Pancreas (tissue), 10 donors: ENCODE measurements at regions not wholly inside any gene's neighbourhood (a gene's known extent, or its start where the extent isn't known, plus 50 kb on each side); places are given as distances from the start of the nearest gene placed in this dataset.

Source experiments
- ATAC-seq, 4 donors: fragments of 200-7000 bp; cut with Tn5 transposase; one replicate each; pipeline versions ENCODE4 v1.8.0 to v1.9.1; 2020; ENCODE audit warnings: mild to moderate bottlenecking in 4 of 4, moderate library complexity in 4 of 4
- DNase-seq, 6 donors: peaks; one replicate each; pipeline ENCODE4 v3.0.0-alpha.2; 2020
- FAIRE-seq: peaks from 2 replicates; lab custom pipeline; 2012; peaks lifted over from hg19 to GRCh38; lab: Jason Lieb, UNC
- H3K27ac ChIP-seq, 4 donors: fragments of 200-600 bp; sonication (generic); 1 replicate in 3 of 4; 2 replicates in 1 of 4; pipeline versions ENCODE4 v1.5.0 to v1.8.0; 2020
- H3K27me3 ChIP-seq, 4 donors: fragments of 200-600 bp; one replicate each; pipeline ENCODE4 v1.8.0; 2021
- H3K36me3 ChIP-seq, 3 donors: fragments of 200-600 bp; sonication (generic) in 1 of 3; one replicate each; pipeline versions ENCODE4 v1.5.0 to v1.8.0; 2020 to 2021
- H3K4me1 ChIP-seq, 3 donors: fragments of 200-600 bp; one replicate each; pipeline ENCODE4 v1.8.0; 2021
- H3K4me3 ChIP-seq, 4 donors: fragments of 200-600 bp; sonication (generic) in 2 of 4; one replicate each; pipeline versions ENCODE4 v1.5.0 to v1.8.0; 2020 to 2021
- H3K9me3 ChIP-seq, 4 donors: fragments of 200-600 bp; one replicate each; pipeline ENCODE4 v1.8.0; 2021
- WGBS, 2 donors: extraction: QIAGEN DNeasy Blood & Tissue Kit; methylation state at CpG; one replicate each; pipeline ENCODE4 v1.1.7; 2013; 5-methylcytosine and 5-hydroxymethylcytosine counted together
- intact Hi-C, 3 donors: fragments of 100-400 bp; cut with DNase I; formaldehyde crosslinking; loops; one replicate each; pipeline versions ENCODE4 v1.11.1 to v1.14.2; 2022
- TF ChIP-seq, protein P1 (sequence below), 4 donors: fragments of 200-600 bp; sonication (generic) in 3 of 4; IDR thresholded peaks; one replicate each; pipeline versions ENCODE4 v1.5.0 to v1.8.0; 2021; ENCODE audit warnings: antibody characterized with exemption in 4 of 4
- donor health status: healthy with polysubstance abuse.
- donor health status: DM: no; HTN: no; CAD: no; lungs with moderate emphysema.
- donor health status: DM: no; HTN: no; CAD: no.
- donor health status: control.
- donor health status: control.
- donor health status: Bipolar disorder and iron deficiency.
- donor health status: DM: yes; HTN: yes; CAD: no.
- donor health status: DM: no; HTN: no; CAD: no.
- donor health status: DM: no; HTN: no; CAD: no.
- donor health status: DM: yes; HTN: yes; CAD: no.

DNA sequence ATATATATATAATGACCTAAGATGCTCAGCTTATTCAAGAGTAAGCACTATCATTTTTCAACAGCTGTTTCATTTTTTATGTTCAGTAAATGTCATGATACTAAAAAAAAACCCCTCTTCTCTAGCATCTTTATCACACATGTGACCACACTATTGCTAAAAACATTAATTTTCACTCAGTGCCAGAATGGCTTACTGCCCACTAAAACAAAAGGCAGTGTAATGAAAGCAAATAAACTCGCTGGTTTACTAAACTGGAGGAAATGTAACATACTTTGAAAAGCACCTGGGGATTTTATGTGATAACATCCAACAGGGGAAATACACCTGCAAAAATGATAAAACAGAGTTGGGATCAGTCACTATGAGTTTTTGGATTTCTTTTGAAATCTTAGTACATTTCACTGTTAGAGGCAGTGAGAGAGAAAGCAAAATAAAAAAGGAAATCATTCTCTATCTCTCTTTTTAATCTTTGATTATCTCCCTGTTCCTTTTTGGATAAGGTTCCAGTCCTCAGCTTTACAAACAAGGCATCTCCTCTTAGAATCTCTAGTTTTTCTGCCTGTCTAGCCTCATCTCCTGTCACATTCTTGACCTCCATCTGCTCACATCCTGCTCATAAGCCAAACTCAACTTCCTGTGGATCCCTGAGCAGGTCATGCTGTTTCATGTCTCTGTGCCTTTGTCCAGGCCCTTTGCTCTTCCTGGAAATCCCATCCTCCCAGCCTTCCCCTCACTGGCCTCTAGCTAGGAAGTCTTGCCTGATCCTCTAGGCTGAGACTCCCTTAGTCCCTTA lies 338.0 kb downstream of the MAN2A1 start:
- no peak overlapping the region for H3K4me3 ChIP-seq

DNA sequence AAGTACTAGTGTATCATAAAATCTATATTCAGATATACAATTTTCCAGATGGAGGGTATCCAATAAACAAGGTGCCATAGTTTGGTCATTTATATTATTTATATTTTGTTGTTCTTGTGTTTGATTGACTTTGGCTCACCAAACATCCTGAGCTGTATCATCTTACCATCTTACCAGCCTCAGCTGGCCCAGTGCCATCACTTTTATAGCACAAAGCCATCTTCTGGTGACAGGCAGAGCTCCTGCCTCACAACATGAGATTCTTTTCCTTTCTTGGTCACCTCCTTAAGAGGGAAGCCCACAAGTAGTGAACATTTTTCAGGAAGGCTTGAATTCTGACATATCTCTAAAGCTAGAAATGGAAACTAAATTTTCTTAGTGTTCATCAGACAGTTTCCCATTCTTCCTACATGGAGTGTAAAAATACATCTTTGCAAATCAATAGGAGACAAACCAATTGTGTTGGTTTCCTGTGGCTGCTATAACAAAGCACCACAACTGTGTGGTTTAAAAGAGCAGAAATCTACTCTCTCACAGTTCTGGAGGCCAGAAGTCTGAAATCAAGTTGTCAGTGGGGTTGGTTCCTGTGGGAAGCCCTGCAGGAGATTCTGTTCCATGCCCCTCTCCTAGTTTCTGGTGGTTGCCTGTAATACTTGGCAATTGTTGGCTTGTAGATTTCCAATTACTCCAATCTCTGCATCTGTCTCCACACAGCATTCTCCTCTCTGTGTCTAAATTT lies 341.8 kb downstream of the MAN2A1 start:
- Histone ChIP-seq H3K9me3 (no peaks in the 10 kb centered on the region), H3K27ac (no peak overlapping the region), H3K4me1 (no peaks in the 10 kb centered on the region), H3K27me3 (no peaks in the 10 kb centered on the region), H3K4me3 (no peak overlapping the region), H3K36me3 (no peaks in the 10 kb centered on the region)
- DNase-seq, result no peak
- FAIRE-seq, result no peak
- intact Hi-C loops, result no loop called here
- ATAC-seq, result no peak
- TF ChIP-seq, protein P1, sequence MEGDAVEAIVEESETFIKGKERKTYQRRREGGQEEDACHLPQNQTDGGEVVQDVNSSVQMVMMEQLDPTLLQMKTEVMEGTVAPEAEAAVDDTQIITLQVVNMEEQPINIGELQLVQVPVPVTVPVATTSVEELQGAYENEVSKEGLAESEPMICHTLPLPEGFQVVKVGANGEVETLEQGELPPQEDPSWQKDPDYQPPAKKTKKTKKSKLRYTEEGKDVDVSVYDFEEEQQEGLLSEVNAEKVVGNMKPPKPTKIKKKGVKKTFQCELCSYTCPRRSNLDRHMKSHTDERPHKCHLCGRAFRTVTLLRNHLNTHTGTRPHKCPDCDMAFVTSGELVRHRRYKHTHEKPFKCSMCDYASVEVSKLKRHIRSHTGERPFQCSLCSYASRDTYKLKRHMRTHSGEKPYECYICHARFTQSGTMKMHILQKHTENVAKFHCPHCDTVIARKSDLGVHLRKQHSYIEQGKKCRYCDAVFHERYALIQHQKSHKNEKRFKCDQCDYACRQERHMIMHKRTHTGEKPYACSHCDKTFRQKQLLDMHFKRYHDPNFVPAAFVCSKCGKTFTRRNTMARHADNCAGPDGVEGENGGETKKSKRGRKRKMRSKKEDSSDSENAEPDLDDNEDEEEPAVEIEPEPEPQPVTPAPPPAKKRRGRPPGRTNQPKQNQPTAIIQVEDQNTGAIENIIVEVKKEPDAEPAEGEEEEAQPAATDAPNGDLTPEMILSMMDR (IDR thresholded peaks at IDR 0.05), result no peak

More for the DNA sequence above, 338.0 kb downstream of the MAN2A1 start:
- Histone ChIP-seq H3K36me3 (no peaks in the 10 kb centered on the region), H3K27ac (no peak overlapping the region), H3K4me1 (no peaks in the 10 kb centered on the region), H3K9me3 (no peaks in the 10 kb centered on the region), H3K27me3 (no peaks in the 10 kb centered on the region)
- no peak for FAIRE-seq
- DNase-seq, result no peak
- 8 to 20% methylated on average over 1 of the region's 1 CpG for WGBS, 2 donors
- intact Hi-C loops, result no loop called here
- TF ChIP-seq, protein P1 (IDR thresholded peaks at IDR 0.05), result no peak
- no peak for ATAC-seq

DNA sequence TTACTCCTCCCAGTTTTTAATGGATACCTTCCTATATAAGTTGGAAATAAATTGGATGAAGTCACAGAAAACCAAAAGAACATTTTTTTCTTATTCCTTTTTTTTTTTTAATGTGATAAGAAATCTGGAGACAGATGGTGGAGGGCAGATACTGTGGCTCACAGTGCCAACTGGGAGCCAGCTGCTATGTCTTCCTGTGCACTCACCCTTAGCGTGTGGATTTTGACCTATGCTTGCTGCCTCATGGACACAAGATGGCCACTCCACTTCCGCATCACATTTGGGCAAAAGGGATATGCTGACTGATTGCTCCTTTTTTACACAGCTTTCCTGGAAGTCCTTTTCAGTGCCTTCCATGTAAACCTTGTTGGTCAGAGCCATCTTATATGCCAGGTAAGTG lies 342.6 kb downstream of the MAN2A1 start:
- Histone ChIP-seq H3K4me1 (no peaks in the 10 kb centered on the region), H3K9me3 (no peaks in the 10 kb centered on the region), H3K27me3 (no peaks in the 10 kb centered on the region), H3K36me3 (no peaks in the 10 kb centered on the region), H3K27ac (no peak overlapping the region), H3K4me3 (no peak overlapping the region)
- DNase-seq (no peak), ATAC-seq (no peak), FAIRE-seq (no peak)
- intact Hi-C loops, result no loop called here
- WGBS, 2 donors, result 83 to 84% methylated on average over 2 of the region's 2 CpGs
- TF ChIP-seq, protein P1 (IDR thresholded peaks at IDR 0.05), result no peak

DNA sequence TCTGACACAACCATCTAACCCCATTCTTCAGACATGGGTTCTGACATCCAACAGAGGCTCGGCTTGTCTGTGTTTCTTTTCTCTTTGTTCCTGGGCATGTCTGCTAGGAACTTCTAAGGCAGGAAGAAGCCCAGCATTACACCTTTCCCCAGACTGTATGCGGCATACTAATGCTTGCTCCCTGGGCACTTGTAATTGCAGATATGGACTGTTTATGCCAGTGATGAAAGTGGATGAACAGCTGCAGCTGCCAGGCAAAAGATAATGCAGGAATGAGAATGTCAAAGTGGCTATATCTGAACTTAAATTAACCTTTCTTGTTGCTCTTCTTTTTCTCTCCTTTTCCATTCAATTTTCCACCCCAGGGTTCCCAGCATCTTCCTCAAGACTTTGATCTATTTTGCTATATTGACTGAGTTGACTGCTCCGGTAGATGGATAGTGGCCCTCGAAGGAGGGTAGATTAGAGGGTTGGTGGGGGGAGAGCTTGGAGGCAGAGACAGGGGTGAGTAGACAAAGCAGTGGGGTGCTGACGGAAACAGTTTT lies 344.4 kb downstream of the MAN2A1 start:
- no peaks in the 10 kb centered on the region for H3K4me1 ChIP-seq
- FAIRE-seq, result no peak

More for the DNA sequence above, 344.4 kb downstream of the MAN2A1 start:
- intact Hi-C loops, result no loop called here
- no peaks in the 10 kb centered on the region for H3K36me3 ChIP-seq
- no peaks in the 10 kb centered on the region for H3K27me3 ChIP-seq
- TF ChIP-seq, protein P1 (IDR thresholded peaks at IDR 0.05), result no peak
- no peaks in the 10 kb centered on the region for H3K9me3 ChIP-seq
- DNase-seq, result no peak
- 67 to 69% methylated on average over 5 of the region's 5 CpGs for WGBS, 2 donors
- no peak overlapping the region for H3K27ac ChIP-seq
- no peak overlapping the region for H3K4me3 ChIP-seq
- no peak for ATAC-seq
